ENCODE measurements at regions not wholly inside any gene's neighbourhood (a gene's known extent, or its start where the extent isn't known, plus 50 kb on each side); places are given as distances from the start of the nearest gene placed in this dataset.

DNA sequence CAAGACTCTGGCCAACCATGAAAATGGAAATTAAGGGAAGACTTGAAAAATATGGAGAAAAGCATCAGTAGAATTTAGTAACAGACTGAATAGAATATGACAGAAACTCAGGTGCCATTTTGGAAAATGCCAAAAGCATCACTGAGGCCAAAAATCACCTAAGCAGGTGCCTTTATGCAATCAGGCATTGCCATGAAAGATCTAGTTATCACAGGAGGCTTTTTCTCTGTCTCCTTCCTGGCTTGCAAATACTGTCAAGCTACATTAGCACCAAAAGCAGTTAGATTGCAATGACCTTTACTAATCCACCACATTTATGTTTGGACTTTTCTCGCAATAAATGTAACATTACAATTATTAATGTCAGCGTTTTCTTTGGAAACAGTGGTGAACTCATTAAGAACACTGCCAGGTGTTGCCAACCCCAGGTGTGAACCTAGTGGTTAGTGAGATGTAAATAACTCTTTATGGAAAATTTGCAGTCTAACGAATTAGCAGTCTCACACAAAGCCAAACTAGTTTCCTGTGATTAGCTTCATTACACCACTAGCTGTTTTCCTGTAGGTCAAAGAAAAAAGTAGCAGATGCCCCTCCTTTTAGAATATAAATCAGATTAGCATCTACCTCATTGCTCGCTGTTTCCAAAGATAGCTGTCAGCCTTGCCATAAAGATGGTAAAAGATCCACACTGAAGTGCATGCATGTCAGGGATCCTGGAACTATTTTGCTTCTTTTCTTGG, 1568.4 kb upstream of the TENM3 start:
- in situ Hi-C loops (cut with HindIII; ENCODE audit: low sequenced_read_pairs) = no loop called here
- H3K4me3 ChIP-seq (ENCODE audit: low read depth, low read length) = no peak overlapping the region
- TF ChIP-seq, protein P1, sequence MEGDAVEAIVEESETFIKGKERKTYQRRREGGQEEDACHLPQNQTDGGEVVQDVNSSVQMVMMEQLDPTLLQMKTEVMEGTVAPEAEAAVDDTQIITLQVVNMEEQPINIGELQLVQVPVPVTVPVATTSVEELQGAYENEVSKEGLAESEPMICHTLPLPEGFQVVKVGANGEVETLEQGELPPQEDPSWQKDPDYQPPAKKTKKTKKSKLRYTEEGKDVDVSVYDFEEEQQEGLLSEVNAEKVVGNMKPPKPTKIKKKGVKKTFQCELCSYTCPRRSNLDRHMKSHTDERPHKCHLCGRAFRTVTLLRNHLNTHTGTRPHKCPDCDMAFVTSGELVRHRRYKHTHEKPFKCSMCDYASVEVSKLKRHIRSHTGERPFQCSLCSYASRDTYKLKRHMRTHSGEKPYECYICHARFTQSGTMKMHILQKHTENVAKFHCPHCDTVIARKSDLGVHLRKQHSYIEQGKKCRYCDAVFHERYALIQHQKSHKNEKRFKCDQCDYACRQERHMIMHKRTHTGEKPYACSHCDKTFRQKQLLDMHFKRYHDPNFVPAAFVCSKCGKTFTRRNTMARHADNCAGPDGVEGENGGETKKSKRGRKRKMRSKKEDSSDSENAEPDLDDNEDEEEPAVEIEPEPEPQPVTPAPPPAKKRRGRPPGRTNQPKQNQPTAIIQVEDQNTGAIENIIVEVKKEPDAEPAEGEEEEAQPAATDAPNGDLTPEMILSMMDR (IDR thresholded peaks at IDR 0.05; ENCODE audit: low read depth, low read length) = no peak
- DNase-seq (ENCODE audit: low read depth, low spot score) = no peak

DNA sequence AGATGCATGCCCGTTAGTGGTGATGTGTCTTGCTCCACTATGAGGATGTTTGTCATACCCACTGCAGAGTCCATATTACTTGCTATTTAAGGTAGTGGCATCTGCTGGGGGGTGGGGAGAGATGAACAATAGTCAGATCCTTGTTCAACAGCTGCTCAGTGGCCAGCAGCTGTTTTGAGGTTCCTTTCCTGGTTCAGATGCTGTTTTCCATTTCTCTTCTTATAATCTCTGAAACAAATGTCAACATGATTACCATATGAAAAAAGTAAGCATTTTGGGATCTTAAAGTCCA, 1567.9 kb upstream of the TENM3 start:
- no peak overlapping the region for H3K4me3 ChIP-seq (ENCODE audit: low read depth, low read length)
- TF ChIP-seq, protein P1 (IDR thresholded peaks at IDR 0.05; ENCODE audit: low read depth, low read length) = no peak
- in situ Hi-C loops (cut with HindIII; ENCODE audit: low sequenced_read_pairs) = no loop called here
- no peak for DNase-seq (ENCODE audit: low read depth, low spot score)

- in situ Hi-C loops (cut with HindIII; ENCODE audit: low sequenced_read_pairs) = no loop called here
- no peak for DNase-seq (ENCODE audit: low read depth, low spot score)
- no peak overlapping the region for H3K4me3 ChIP-seq (ENCODE audit: low read depth, low read length)
- TF ChIP-seq, protein P1 (IDR thresholded peaks at IDR 0.05; ENCODE audit: low read depth, low read length) = no peak
Measured at GRCh38 chr4:180680305-180680704, 1562.9 kb upstream of the TENM3 start.

DNA sequence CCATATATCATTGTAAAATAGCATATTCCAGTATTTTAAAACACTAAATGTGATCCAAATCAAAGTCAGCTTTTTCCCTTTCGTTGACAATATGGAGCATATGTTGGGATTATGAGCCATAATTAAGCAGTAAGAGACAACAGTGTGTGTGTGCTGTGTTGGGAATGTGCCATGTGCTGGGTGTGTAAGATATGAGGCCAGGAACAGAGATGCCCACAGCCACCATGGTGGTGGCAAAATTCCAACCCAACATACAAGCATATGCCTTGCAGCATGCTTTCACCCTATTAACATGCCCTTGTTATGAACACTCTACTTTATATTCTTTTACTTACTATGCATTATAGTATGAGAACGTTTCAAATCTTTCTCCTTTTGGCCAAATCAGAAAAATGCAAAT, 1560.4 kb upstream of the TENM3 start:
- DNase-seq (ENCODE audit: low read depth, low spot score) = no peak
- TF ChIP-seq, protein P1 (IDR thresholded peaks at IDR 0.05; ENCODE audit: low read depth, low read length) = no peak
- in situ Hi-C loops (cut with HindIII; ENCODE audit: low sequenced_read_pairs) = no loop called here
- H3K4me3 ChIP-seq (ENCODE audit: low read depth, low read length) = no peak overlapping the region

- in situ Hi-C loops (cut with HindIII; ENCODE audit: low sequenced_read_pairs) = no loop called here
- no peak overlapping the region for H3K4me3 ChIP-seq (ENCODE audit: low read depth, low read length)
- TF ChIP-seq, protein P1 (IDR thresholded peaks at IDR 0.05; ENCODE audit: low read depth, low read length) = no peak
- DNase-seq (ENCODE audit: low read depth, low spot score) = no peak
Measured at GRCh38 chr4:180683186-180683585, 1560.0 kb upstream of the TENM3 start.

DNA sequence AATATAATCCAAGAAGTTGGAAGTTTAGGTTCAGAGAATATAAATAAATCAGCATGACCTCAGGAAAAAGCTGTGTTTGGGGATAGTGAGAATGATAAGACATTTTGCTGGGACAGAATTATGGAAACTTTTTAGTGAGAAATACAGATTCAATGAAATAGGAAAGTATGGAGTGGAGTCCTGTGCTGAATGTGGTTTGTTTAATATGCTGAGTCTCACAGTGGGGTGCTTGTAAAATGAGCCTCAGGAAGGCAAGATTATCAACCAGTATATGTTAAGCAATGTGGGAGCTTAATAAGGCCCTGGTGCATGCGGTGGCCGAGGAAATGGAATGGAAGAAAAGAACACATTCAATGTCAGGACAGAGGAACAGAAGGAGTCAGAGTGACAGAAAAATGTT, 1554.7 kb upstream of the TENM3 start:
- H3K4me3 ChIP-seq (ENCODE audit: low read depth, low read length) = no peak overlapping the region
- DNase-seq (ENCODE audit: low read depth, low spot score) = peak; percentile 70
- TF ChIP-seq, protein P1 (IDR thresholded peaks at IDR 0.05; ENCODE audit: low read depth, low read length) = no peak
- in situ Hi-C loops (cut with HindIII; ENCODE audit: low sequenced_read_pairs) = no loop called here

Measured in astrocyte of the spinal cord (primary cell).